H1 (cell line): ENCODE measurements at regions not wholly inside any gene's neighbourhood (a gene's known extent, or its start where the extent isn't known, plus 50 kb on each side); places are given as distances from the start of the nearest gene placed in this dataset.

Experiments
- CTCF ChIA-PET: fragments of 300-600 bp; sonication (Branson Sonifier 250); formaldehyde crosslinking; loops from one replicate; lab custom pipeline; 2021; ENCODE audit not compliant: partially characterized antibody; lab: Charles Lee
- POLR2A ChIA-PET: fragments of 300-600 bp; sonication (Branson Sonifier 250); formaldehyde crosslinking; loops from one replicate; lab custom pipeline; 2021; ENCODE audit warnings: inconsistent platforms; ENCODE audit not compliant: partially characterized antibody; lab: Charles Lee
- DNase-seq, 2 experiments: peaks; one replicate each; pipeline versions ENCODE4 v3.0.0 to v3.0.0-alpha.2; 2010 to 2022; ENCODE audit warnings: low spot score in 2 of 2, low read depth in 1 of 2, mixed read lengths in 1 of 2
- FAIRE-seq: peaks from 2 replicates; lab custom pipeline; 2011; peaks lifted over from hg19 to GRCh38; lab: Jason Lieb, UNC
- H2AFZ ChIP-seq: 2 replicates; pipeline ENCODE4 v1.8.1; 2012; ENCODE audit warnings: low read length, inconsistent platforms
- H2AK5ac ChIP-seq: 2 replicates; pipeline ENCODE4 v1.6.1; 2013; ENCODE audit warnings: low read depth, low read length
- H2BK120ac ChIP-seq: replicated peaks from 2 replicates; pipeline ENCODE3; 2013; ENCODE audit warnings: low read depth, low read length, inconsistent platforms
- H2BK12ac ChIP-seq: 2 replicates; pipeline ENCODE4 v1.6.1; 2013; ENCODE audit warnings: low read depth, low read length
- H2BK15ac ChIP-seq: 2 replicates; pipeline ENCODE4 v1.6.1; 2013; ENCODE audit warnings: low read length
- H2BK20ac ChIP-seq: 2 replicates; pipeline ENCODE4 v1.6.1; 2013; ENCODE audit warnings: low read length
- H2BK5ac ChIP-seq: 2 replicates; pipeline ENCODE4 v1.6.1; 2013; ENCODE audit warnings: low read depth, low read length
- H3K14ac ChIP-seq: 2 replicates; pipeline ENCODE4 v1.6.1; 2013; ENCODE audit warnings: inconsistent platforms; ENCODE audit not compliant: insufficient read length
- H3K18ac ChIP-seq: 2 replicates; pipeline ENCODE4 v1.6.1; 2013; ENCODE audit warnings: low read length; ENCODE audit errors: extremely low read depth
- H3K23ac ChIP-seq: 2 replicates; pipeline ENCODE4 v1.6.1; 2013; ENCODE audit warnings: inconsistent platforms; ENCODE audit not compliant: insufficient read length
- H3K23me2 ChIP-seq: 2 replicates; pipeline ENCODE4 v1.6.1; 2013; ENCODE audit warnings: low read depth, low read length
- H3K27ac ChIP-seq: 2 replicates; pipeline ENCODE4 v1.6.1; 2011; ENCODE audit warnings: low read depth, low read length, inconsistent platforms
- H3K27me3 ChIP-seq, 4 experiments: replicated peaks in 1 of 4; 1 replicate in 1 of 4; 2 replicates in 3 of 4; pipeline versions ENCODE4 v1.6.1 to v1.8.1; 2011 to 2013; ENCODE audit warnings: low read length in 3 of 4, mild to moderate bottlenecking in 3 of 4, inconsistent platforms in 2 of 4, mixed read lengths in 2 of 4, moderate library complexity in 1 of 4; ENCODE audit not compliant: control insufficient read depth in 3 of 4, insufficient read depth in 3 of 4; ENCODE audit errors: extremely low read depth in 1 of 4
- H3K36me3 ChIP-seq, 4 experiments: 2 replicates each; pipeline versions ENCODE4 v1.6.1 to v1.8.1; 2011 to 2013; ENCODE audit warnings: mild to moderate bottlenecking in 4 of 4, low read length in 3 of 4, moderate library complexity in 2 of 4, control low read depth in 1 of 4, inconsistent platforms in 1 of 4; ENCODE audit not compliant: insufficient read depth in 4 of 4, control insufficient read depth in 2 of 4
- H3K4ac ChIP-seq: replicated peaks from 2 replicates; pipeline ENCODE3; 2013; ENCODE audit warnings: low read length, low read depth, mixed read lengths, inconsistent platforms; ENCODE audit not compliant: insufficient read length
- H3K4me1 ChIP-seq, 4 experiments: replicated peaks in 1 of 4; 1 replicate in 1 of 4; 2 replicates in 3 of 4; pipeline versions ENCODE4 v1.6.1 to v1.8.1; 2011 to 2013; ENCODE audit warnings: low read length in 3 of 4, inconsistent platforms in 2 of 4, mixed read lengths in 1 of 4; ENCODE audit not compliant: insufficient read depth in 4 of 4, control insufficient read depth in 3 of 4
- H3K4me2 ChIP-seq, 2 experiments: 2 replicates each; pipeline versions ENCODE4 v1.6.1 to v1.8.1; 2011 to 2013; ENCODE audit warnings: low read depth in 2 of 2, low read length in 2 of 2, control low read depth in 1 of 2, inconsistent platforms in 1 of 2, mild to moderate bottlenecking in 1 of 2; ENCODE audit not compliant: insufficient read depth in 1 of 2
- H3K4me3 ChIP-seq, 4 experiments: fragments of 200-600, 300-600 bp in 1 of 4; sonication (generic), shearing (Covaris generic), sonication (Bioruptor Twin) in 1 of 4; 2 replicates each; pipeline versions ENCODE4 v1.5.1 to v1.8.1; 2011 to 2016; ENCODE audit warnings: low read length in 4 of 4, low read depth in 3 of 4, control low read depth in 2 of 4, inconsistent platforms in 2 of 4, mild to moderate bottlenecking in 2 of 4, mixed read lengths in 1 of 4, moderate library complexity in 1 of 4; ENCODE audit not compliant: insufficient read depth in 2 of 4; ENCODE audit errors: extremely low read depth in 1 of 4
- H3K56ac ChIP-seq: replicated peaks from 2 replicates; pipeline ENCODE3; 2013; ENCODE audit warnings: low read depth, mild to moderate bottlenecking, mixed read lengths, low read length, inconsistent platforms; ENCODE audit not compliant: insufficient read length
- H3K79me1 ChIP-seq: 2 replicates; pipeline ENCODE4 v1.6.1; 2013; ENCODE audit warnings: low read depth, low read length, control low read depth
- H3K79me2 ChIP-seq, 2 experiments: 2 replicates each; pipeline versions ENCODE4 v1.6.1 to v1.8.1; 2012 to 2013; ENCODE audit warnings: low read length in 2 of 2, mild to moderate bottlenecking in 2 of 2, inconsistent platforms in 1 of 2; ENCODE audit not compliant: insufficient read depth in 2 of 2, control insufficient read depth in 1 of 2
- H3K9ac ChIP-seq, 4 experiments: replicated peaks in 1 of 4; 1 replicate in 1 of 4; 2 replicates in 3 of 4; pipeline versions ENCODE4 v1.6.1 to v1.8.1; 2011 to 2013; ENCODE audit warnings: low read depth in 3 of 4, low read length in 3 of 4, control low read depth in 2 of 4, mild to moderate bottlenecking in 2 of 4, moderate library complexity in 2 of 4, inconsistent platforms in 1 of 4; ENCODE audit errors: extremely low read depth in 1 of 4
- H3K9me3 ChIP-seq, 2 experiments: 2 replicates each; pipeline versions ENCODE4 v1.6.1 to v1.8.1; 2012 to 2013; ENCODE audit warnings: mild to moderate bottlenecking in 2 of 2, moderate library complexity in 2 of 2, control low read depth in 1 of 2, inconsistent platforms in 1 of 2, low read depth in 1 of 2, low read length in 1 of 2, mixed read lengths in 1 of 2; ENCODE audit not compliant: insufficient read depth in 2 of 2
- H4K20me1 ChIP-seq, 2 experiments: replicated peaks in 1 of 2; 2 replicates each; pipeline versions ENCODE3 to v1.8.1; 2011 to 2013; ENCODE audit warnings: inconsistent platforms in 2 of 2, low read length in 2 of 2, mild to moderate bottlenecking in 1 of 2; ENCODE audit not compliant: insufficient read depth in 2 of 2, control insufficient read depth in 1 of 2
- H4K5ac ChIP-seq: 2 replicates; pipeline ENCODE4 v1.6.1; 2013; ENCODE audit warnings: low read length, low read depth, mixed read lengths, inconsistent platforms; ENCODE audit not compliant: insufficient read length
- H4K8ac ChIP-seq: 2 replicates; pipeline ENCODE4 v1.8.0; 2013; ENCODE audit warnings: mild to moderate bottlenecking, moderate library complexity, low read length, inconsistent platforms; ENCODE audit not compliant: insufficient read depth; ENCODE audit errors: extremely low read depth
- H4K91ac ChIP-seq: replicated peaks from 2 replicates; pipeline ENCODE3; 2013; ENCODE audit warnings: low read length, mixed read lengths, inconsistent platforms; ENCODE audit not compliant: insufficient read length
- CHD1 ChIP-seq: IDR thresholded peaks from 2 replicates; pipeline ENCODE4 v1.6.1; 2012; ENCODE audit warnings: low read depth, low read length, improper control_type of control experiment
- CREB1 ChIP-seq: IDR thresholded peaks from 2 replicates; pipeline ENCODE4 v1.6.1; 2012; ENCODE audit warnings: inconsistent platforms
- CTCF ChIP-seq, 3 experiments: IDR thresholded peaks; 1 replicate in 2 of 3; 2 replicates in 1 of 3; pipeline versions ENCODE4 v1.5.1 to v1.6.1; 2011; ENCODE audit warnings: low read length in 3 of 3, mild to moderate bottlenecking in 3 of 3, inconsistent platforms in 2 of 3, low read depth in 1 of 3, moderate library complexity in 1 of 3; ENCODE audit not compliant: insufficient read depth in 1 of 3; ENCODE audit errors: control extremely low read depth in 1 of 3
- E2F6 ChIP-seq: IDR thresholded peaks from 2 replicates; pipeline ENCODE4 v1.6.1; 2012; ENCODE audit warnings: inconsistent platforms
- EP300 ChIP-seq, 2 experiments: IDR thresholded peaks; 1 replicate in 1 of 2; 2 replicates in 1 of 2; pipeline ENCODE4 v1.6.1; 2011 to 2012; ENCODE audit warnings: low read depth in 2 of 2, low read length in 2 of 2, mild to moderate bottlenecking in 2 of 2, borderline replicate concordance in 1 of 2, inconsistent platforms in 1 of 2, moderate library complexity in 1 of 2
- MAFK ChIP-seq: IDR thresholded peaks from 2 replicates; pipeline ENCODE4 v1.6.1; 2012; ENCODE audit warnings: low read depth, mild to moderate bottlenecking, improper control_type of control experiment, low read length
- NANOG ChIP-seq: IDR thresholded peaks from 2 replicates; pipeline ENCODE4 v1.6.1; 2011; ENCODE audit warnings: low read length, low read depth, mild to moderate bottlenecking, inconsistent platforms; ENCODE audit not compliant: insufficient read depth, poor library complexity, severe bottlenecking
- USF2 ChIP-seq: IDR thresholded peaks from 2 replicates; pipeline ENCODE4 v1.6.1; 2011; ENCODE audit warnings: low read length, improper control_type of control experiment
- ZNF274 ChIP-seq: IDR thresholded peaks from 2 replicates; pipeline ENCODE4 v1.7.0; 2012; ENCODE audit warnings: low read length, borderline replicate concordance; ENCODE audit errors: extremely low read depth
- WGBS, 2 experiments: shearing (Covaris generic) in 1 of 2; methylation state at CpG; one replicate each; pipeline versions ENCODE4 v1.1.6 to v1.1.7; 2013 to 2015; ENCODE audit warnings: low lambda C conversion rate in 2 of 2, mixed read lengths in 2 of 2, inconsistent platforms in 1 of 2, low coverage in 1 of 2, missing lambda C conversion rate in 1 of 2; ENCODE audit not compliant: insufficient replicate concordance in 2 of 2, insufficient coverage in 1 of 2, insufficient read length in 1 of 2; ENCODE audit errors: extremely low coverage in 1 of 2, missing lambda C conversion rate in 1 of 2; 5-methylcytosine and 5-hydroxymethylcytosine counted together

DNA sequence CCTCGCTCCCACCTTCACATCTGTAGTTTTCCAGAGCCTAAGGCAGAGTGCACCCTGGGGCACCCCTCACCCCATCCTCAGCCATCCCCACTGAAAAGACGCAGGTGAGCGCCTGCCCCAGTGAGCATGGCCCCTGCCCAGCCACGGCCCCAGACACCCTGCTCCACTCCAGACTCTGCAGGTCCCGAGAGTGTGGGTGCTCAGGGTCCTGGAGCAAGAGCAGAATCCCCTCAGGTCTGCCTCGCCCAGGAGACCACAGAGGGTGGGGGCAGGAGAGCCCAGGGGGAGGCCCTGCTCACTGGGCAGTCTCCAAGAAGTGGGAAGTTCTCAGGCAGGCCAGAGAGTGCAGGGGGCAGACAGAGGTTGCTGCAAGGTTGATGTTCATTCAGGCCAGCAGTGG is 158.6 kb upstream of the PPP1R26 start:
- 0 out of 2 replicates have a peak overlapping the region, but pooled peaks have one; percentile 57 for H4K8ac ChIP-seq
- no peaks in the 10 kb centered on the region for H3K36me3 ChIP-seq
- H3K4ac ChIP-seq: peak overlapping the region; percentile 91
- H4K91ac ChIP-seq: peak overlapping the region; percentile 88
- H4K20me1 ChIP-seq: no peaks in the 10 kb centered on the region
- no peaks in the 10 kb centered on the region for H3K27me3 ChIP-seq
- no peaks in the 10 kb centered on the region for H3K9me3 ChIP-seq
- H2BK12ac ChIP-seq: peak overlapping the region; percentile 98; the same call in 1 of the 2 replicates
- no peak overlapping the region for H3K4me2 ChIP-seq
- H2AFZ ChIP-seq: no peak overlapping the region
- ChIA-PET CTCF (no interaction called here), POLR2A (no interaction called here)
- peak overlapping the region; percentile 88; the same call in 1 of the 2 replicates for H2BK15ac ChIP-seq
- H3K23ac ChIP-seq: no peak overlapping the region
- H3K79me2 ChIP-seq: no peaks in the 10 kb centered on the region
- peak overlapping the region; percentile 75; the same call in 1 of the 2 replicates for H2BK5ac ChIP-seq
- H4K5ac ChIP-seq: no peak overlapping the region
- no peaks in the 10 kb centered on the region for H3K79me1 ChIP-seq
- H2BK120ac ChIP-seq: no peak overlapping the region
- H3K18ac ChIP-seq: peak overlapping the region; percentile 32; the same call in 1 of the 2 replicates
- DNase-seq (no peak), FAIRE-seq (no peak)
- H3K14ac ChIP-seq: no peak overlapping the region
- no peak overlapping the region; the same call in 1 of the 2 replicates for H2AK5ac ChIP-seq
- 88% methylated on average over 6 of the region's 6 CpGs; no CpG with 5 or more reads in 1 of the 2 experiments for WGBS, 2 experiments
- H3K56ac ChIP-seq: no peak overlapping the region
- no peaks in the 10 kb centered on the region for H3K23me2 ChIP-seq
- peak overlapping the region; percentile 86; the same call in 1 of the 2 replicates for H2BK20ac ChIP-seq
- no peak overlapping the region for H3K4me3 ChIP-seq
- no peak overlapping the region for H3K9ac ChIP-seq
- no peak overlapping the region for H3K27ac ChIP-seq
- peaks cover 1 to 14% (median 6%) of the 10 kb centered on the region in 4 experiments; a peak in 4 of 7 replicates for H3K4me1 ChIP-seq
- TF ChIP-seq ZNF274 (no peak), E2F6 (no peak), MAFK (no peak), CTCF (IDR thresholded peaks at IDR 0.05; ENCODE audit: control extremely low read depth in 1 of 3, insufficient read depth in 1 of 3, low read depth in 1 of 3, low read length in 3 of 3) (no peak), EP300 (IDR thresholded peaks at IDR 0.05; ENCODE audit: borderline replicate concordance in 1 of 2, low read depth in 2 of 2, low read length in 2 of 2) (no peak), NANOG (no peak), CREB1 (no peak), CHD1 (no peak), USF2 (no peak)
